ENCODE measurements at regions not wholly inside any gene's neighbourhood (a gene's known extent, or its start where the extent isn't known, plus 50 kb on each side); places are given as distances from the start of the nearest gene placed in this dataset.
"Not testable (repeated sequence)": the region's sequence is repeated elsewhere in the genome, so short reads cannot be mapped to it uniquely, and the experiment has no call there.

GRCh38 chr4:170691168-170691567 is 601.4 kb upstream of the AADAT start:
- no peak for DNase-seq (ENCODE audit: low spot score)
- intact Hi-C loops (cut with DNase I) = no loop called here

- DNase-seq (ENCODE audit: low spot score) = no peak
- intact Hi-C loops (cut with DNase I) = no loop called here
Measured at GRCh38 chr4:170687751-170688150, 598.0 kb upstream of the AADAT start.

DNA sequence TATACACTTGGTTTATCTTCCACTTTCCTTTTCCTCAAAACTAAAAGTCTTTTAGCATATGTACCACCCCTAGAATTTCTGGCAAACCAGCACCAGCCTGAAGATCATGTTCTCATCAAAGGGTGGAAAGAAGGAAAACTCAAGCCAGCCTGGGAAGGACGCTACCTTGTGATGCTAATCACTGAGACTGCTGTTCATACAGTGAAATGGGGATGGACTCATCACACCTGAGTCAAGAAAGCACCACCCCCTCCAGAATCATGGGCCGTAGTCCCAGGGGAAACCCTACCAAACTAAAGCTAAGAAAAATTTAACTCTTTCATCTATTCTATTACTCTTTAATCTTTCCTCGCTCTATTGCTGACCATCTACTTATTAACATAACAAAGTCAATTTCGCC is 595.9 kb upstream of the AADAT start:
- DNase-seq (ENCODE audit: low spot score); intact Hi-C loops (cut with DNase I): not testable (repeated sequence)

DNA sequence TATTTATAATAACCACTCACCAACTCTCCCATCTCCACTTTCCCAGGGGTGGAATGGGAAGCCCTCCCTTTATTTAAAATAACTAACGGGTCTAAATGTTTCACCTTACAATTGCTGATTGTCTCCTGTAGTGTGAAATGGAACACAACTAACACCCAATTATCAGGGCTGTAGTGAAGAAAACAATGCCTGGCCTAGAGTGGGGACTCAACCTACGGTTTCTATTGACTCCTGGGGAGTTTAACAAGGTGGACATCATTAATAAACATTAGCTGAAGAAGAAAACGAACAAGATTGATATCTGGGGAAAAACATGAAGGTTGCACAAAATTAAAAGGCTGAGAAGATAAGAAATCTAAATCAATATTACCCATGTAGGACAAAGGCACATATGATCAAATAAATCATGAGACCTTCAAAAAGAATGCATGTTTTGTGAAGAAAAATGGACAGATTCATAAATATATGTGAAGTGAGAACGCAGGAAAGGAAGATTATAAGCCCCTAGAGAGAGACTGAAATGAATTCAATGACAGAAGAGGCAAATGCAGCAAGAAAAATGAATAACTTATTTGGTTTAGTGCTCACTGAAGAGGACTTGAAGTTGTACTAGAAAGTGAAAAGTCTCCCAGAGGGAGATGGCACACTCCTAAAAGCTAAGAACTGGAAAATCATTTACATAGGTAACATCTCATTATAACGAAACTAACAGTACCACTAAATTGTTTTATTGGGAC is 593.0 kb upstream of the AADAT start:
- DNase-seq (ENCODE audit: low spot score) = no peak
- intact Hi-C loops (cut with DNase I) = no loop called here

DNA sequence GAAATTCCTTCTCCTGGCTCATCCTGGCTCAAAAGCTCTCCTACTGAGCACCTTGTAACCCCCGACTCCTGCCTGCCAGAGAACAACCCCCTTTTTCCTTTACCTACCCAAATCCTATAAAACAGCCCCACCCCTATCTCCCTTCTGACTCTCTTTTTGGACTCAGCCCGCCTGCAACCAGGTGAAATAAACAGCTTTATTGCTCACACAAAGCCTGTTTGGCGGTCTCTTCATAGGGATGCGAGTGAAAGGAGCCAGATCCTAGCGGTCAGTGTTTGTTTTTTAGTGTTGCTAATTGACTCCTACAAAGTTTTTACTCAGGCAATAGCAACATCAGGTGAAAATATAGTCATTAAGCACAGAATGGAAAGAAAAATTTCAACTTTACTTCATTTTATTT is 592.3 kb upstream of the AADAT start:
- DNase-seq (ENCODE audit: low spot score); intact Hi-C loops (cut with DNase I): not testable (repeated sequence)

- DNase-seq (ENCODE audit: low spot score) = no peak
- intact Hi-C loops (cut with DNase I) = no loop called here
Measured at GRCh38 chr4:170675568-170676262, 586.0 kb upstream of the AADAT start.

GRCh38 chr4:170674176-170674575 is 584.4 kb upstream of the AADAT start:
- intact Hi-C loops (cut with DNase I) = no loop called here
- DNase-seq (ENCODE audit: low spot score) = no peak

GRCh38 chr4:170672381-170672965 is 582.7 kb upstream of the AADAT start:
- intact Hi-C loops (cut with DNase I) = no loop called here
- no peak for DNase-seq (ENCODE audit: low spot score)

- intact Hi-C loops (cut with DNase I) = no loop called here
Measured at GRCh38 chr4:170671171-170671570, 581.4 kb upstream of the AADAT start.

GRCh38 chr4:170667814-170668213 is 578.1 kb upstream of the AADAT start:
- intact Hi-C loops (cut with DNase I) = no loop called here
- no peak for DNase-seq (ENCODE audit: low spot score)

More at GRCh38 chr4:170671171-170671570, 581.4 kb upstream of the AADAT start:
- DNase-seq (ENCODE audit: low spot score) = no peak

- intact Hi-C loops (cut with DNase I) = no loop called here
- DNase-seq (ENCODE audit: low spot score) = no peak
Measured at GRCh38 chr4:170666909-170667308, 577.2 kb upstream of the AADAT start.

- intact Hi-C loops (cut with DNase I) = no loop called here
- no peak for DNase-seq (ENCODE audit: low spot score)
Measured at GRCh38 chr4:170662250-170662649, 572.5 kb upstream of the AADAT start.

DNA sequence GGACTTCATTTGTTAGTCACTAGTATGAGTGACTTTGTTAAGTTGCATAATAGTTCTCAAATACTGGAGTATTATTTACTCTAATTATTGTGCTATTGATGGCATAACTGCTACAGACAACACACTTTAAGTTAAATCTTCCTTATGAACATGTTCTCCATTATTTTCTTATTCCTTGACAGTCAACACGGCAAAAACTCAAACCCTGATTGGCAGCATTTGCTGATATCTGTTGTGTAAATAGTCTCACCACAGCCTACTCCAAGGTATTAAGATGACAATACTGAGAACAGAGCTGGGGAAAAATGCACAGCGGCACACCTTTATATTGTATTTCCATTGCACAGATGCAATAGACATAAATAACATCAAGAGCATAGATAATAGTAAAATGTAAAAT is 568.0 kb upstream of the AADAT start:
- no peak for DNase-seq (ENCODE audit: low spot score)
- intact Hi-C loops (cut with DNase I) = no loop called here

DNA sequence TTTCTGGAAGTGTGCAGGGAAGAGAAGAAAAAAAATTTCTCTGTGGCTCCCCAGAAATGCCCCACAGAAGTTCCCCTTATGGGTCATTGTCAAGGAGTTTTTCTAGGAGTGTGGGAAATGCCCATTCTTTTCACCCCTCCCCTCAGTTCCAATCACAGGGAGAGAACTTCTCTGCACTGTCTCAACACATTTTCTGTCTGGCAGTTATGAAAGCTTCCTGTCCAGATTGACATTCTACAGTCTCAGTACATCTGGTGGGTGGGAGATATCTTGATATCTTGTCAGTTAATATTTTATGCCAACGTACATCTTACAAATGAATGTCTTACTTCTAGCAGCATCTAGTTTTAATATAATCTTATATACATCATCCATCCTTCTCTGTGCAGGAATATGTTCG is 566.8 kb upstream of the AADAT start:
- no peak for DNase-seq (ENCODE audit: low spot score)
- intact Hi-C loops (cut with DNase I) = no loop called here

- DNase-seq (ENCODE audit: low spot score) = no peak
- intact Hi-C loops (cut with DNase I) = no loop called here
Measured at GRCh38 chr4:170652571-170652970, 562.8 kb upstream of the AADAT start.

- no peak for DNase-seq (ENCODE audit: low spot score)
- intact Hi-C loops (cut with DNase I) = no loop called here
Measured at GRCh38 chr4:170651786-170652185, 562.0 kb upstream of the AADAT start.

DNA sequence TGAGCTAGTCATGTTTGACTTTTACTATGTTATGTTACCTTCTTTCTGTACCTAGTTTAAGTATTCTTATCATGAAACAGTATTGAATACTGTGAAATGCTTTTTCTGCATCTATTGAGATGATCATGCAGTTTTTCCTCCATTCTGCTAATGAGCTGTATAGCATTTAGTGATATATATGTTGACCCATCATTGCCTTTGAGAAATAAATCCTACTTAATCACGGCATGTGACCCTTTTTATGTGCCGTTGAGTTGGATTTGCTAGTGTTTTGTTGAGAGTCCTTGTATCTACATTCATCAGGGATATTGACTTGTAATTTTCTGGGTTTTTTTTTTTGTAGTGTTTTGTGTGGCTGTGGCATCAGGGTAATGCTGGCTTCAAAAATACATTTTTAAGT is 537.7 kb upstream of the AADAT start:
- intact Hi-C loops (cut with DNase I) = no loop called here
- no peak for DNase-seq (ENCODE audit: low spot score)

- intact Hi-C loops (cut with DNase I) = no loop called here
- DNase-seq (ENCODE audit: low spot score) = no peak
Measured at GRCh38 chr4:170623899-170624298, 534.1 kb upstream of the AADAT start.

DNA sequence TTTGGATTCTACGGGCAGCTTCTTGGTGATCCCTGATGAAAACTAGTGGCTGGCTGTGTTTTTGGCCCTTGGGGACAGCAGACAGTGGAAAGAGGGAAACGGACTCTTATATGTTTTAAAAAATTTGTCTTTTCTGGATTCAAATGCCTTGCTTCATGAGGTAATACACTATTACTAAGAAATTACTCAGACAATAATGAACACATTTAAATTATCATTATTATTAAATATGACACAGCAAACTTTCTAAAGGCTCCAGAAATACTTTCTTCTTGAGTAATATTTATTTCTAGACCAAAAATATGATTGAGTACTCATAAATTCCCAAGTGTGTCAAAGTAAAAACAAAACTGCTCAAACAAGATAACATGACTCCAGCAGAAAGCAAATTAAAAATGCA is 520.7 kb upstream of the AADAT start:
- intact Hi-C loops (cut with DNase I) = no loop called here
- DNase-seq (ENCODE audit: low spot score) = no peak

- DNase-seq (ENCODE audit: low spot score) = no peak
- intact Hi-C loops (cut with DNase I) = no loop called here
Measured at GRCh38 chr4:170599894-170600293, 510.1 kb upstream of the AADAT start.

DNA sequence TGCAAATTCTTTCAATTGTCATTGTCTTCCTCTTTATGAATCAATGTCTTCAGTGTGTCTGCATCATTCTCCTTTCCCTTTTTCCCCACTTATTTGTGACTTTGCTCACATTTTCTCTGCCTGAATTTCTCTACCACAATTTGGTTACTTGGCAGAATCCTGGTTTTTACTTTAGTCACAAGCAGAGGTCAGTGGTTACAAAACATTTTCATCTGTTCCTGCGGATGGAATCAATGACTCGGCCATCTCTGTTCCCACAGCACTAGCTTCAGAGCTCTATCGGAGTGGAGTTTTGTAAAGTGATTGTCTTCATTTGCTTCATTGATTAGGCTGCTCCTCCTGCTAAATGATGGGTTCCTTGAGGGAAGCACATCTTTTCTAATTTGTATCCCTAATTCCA is 501.3 kb upstream of the AADAT start:
- intact Hi-C loops (cut with DNase I) = no loop called here
- DNase-seq (ENCODE audit: low spot score) = no peak

Data from posterior vena cava (tissue), 2 donors.